Spleen (tissue), 7 donors: ENCODE measurements at regions not wholly inside any gene's neighbourhood (a gene's known extent, or its start where the extent isn't known, plus 50 kb on each side); places are given as distances from the start of the nearest gene placed in this dataset.

Experiments
- POLR2A ChIP-seq, 3 donors: fragments of 450-650 bp; IDR thresholded peaks; one replicate each; pipeline ENCODE4 v1.5.1; 2017; ENCODE audit warnings: antibody characterized with exemption in 3 of 3, mild to moderate bottlenecking in 1 of 3
- TF ChIP-seq, protein P1 (sequence below), 11 experiments: fragments of 200-600 bp in 7 of 11; fragments of 450-650 bp in 4 of 11; sonication (generic) in 4 of 11; IDR thresholded peaks in 8 of 11; conservative IDR thresholded peaks in 3 of 11; 1 replicate in 7 of 11; 2 replicates in 4 of 11; pipeline versions ENCODE4 v1.4.0 to v1.8.0; 2016 to 2021; ENCODE audit warnings: antibody characterized with exemption in 11 of 11, inconsistent platforms in 4 of 11, mild to moderate bottlenecking in 1 of 11
- donor health status: DM: no; HTN: no; CAD: no; lungs with moderate emphysema.
- donor health status: DM: no; HTN: no; CAD: no.
- donor health status: DM: no; HTN: no; CAD: no.

DNA sequence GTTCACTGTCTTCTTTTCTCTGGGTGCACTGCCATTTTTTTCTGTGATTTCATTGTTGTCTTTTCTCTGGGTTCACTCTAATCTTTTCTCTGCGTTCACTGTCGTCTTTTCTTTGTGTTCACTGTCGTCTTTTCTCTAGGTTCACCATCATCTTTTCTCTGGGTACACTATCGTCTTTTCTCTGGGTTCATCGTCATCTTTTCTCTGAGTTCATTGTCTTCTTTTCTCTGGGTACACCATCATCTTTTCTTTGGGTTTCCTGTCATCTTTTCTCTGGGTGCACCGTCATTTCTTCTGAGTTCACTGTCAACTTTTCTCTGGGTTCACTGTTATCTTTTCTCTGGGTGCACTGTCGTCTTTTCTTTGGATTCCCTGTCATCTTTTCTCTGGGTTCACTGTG lies 137.6 kb upstream of the MAP3K4 start:
- TF ChIP-seq, protein P1, sequence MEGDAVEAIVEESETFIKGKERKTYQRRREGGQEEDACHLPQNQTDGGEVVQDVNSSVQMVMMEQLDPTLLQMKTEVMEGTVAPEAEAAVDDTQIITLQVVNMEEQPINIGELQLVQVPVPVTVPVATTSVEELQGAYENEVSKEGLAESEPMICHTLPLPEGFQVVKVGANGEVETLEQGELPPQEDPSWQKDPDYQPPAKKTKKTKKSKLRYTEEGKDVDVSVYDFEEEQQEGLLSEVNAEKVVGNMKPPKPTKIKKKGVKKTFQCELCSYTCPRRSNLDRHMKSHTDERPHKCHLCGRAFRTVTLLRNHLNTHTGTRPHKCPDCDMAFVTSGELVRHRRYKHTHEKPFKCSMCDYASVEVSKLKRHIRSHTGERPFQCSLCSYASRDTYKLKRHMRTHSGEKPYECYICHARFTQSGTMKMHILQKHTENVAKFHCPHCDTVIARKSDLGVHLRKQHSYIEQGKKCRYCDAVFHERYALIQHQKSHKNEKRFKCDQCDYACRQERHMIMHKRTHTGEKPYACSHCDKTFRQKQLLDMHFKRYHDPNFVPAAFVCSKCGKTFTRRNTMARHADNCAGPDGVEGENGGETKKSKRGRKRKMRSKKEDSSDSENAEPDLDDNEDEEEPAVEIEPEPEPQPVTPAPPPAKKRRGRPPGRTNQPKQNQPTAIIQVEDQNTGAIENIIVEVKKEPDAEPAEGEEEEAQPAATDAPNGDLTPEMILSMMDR (IDR thresholded peaks at IDR 0.05 in 8 of 11, conservative IDR thresholded peaks at IDR 0.05 in 3 of 11) = no peak
- no peak for TF ChIP-seq POLR2A (IDR thresholded peaks at IDR 0.05)
